Liver (tissue), 8 donors: ENCODE measurements at regions not wholly inside any gene's neighbourhood (a gene's known extent, or its start where the extent isn't known, plus 50 kb on each side); places are given as distances from the start of the nearest gene placed in this dataset.

Experiments
- DNase-seq: peaks from one replicate; pipeline ENCODE4 v3.0.0-alpha.2; 2017; ENCODE audit warnings: low spot score
- H3K27ac ChIP-seq, 2 donors: one replicate each; pipeline ENCODE4 v1.7.0; 2013; ENCODE audit warnings: inconsistent platforms in 2 of 2, low read length in 2 of 2, control low read depth in 1 of 2, low read depth in 1 of 2, mild to moderate bottlenecking in 1 of 2
- H3K27me3 ChIP-seq, 4 donors: one replicate each; pipeline versions ENCODE4 v1.6.1 to v1.7.0; 2013; ENCODE audit warnings: low read length in 3 of 4, inconsistent platforms in 1 of 4, mild to moderate bottlenecking in 1 of 4, moderate library complexity in 1 of 4; ENCODE audit not compliant: control insufficient read depth in 4 of 4, insufficient read depth in 4 of 4
- H3K36me3 ChIP-seq, 4 donors: one replicate each; pipeline versions ENCODE4 v1.6.1 to v1.7.0; 2013; ENCODE audit warnings: low read length in 3 of 4, mild to moderate bottlenecking in 3 of 4, low read depth in 1 of 4, moderate library complexity in 1 of 4; ENCODE audit not compliant: control insufficient read depth in 4 of 4, insufficient read depth in 3 of 4
- H3K4me1 ChIP-seq, 4 donors: one replicate each; pipeline versions ENCODE4 v1.6.1 to v1.7.0; 2013; ENCODE audit warnings: low read length in 3 of 4, mild to moderate bottlenecking in 3 of 4, moderate library complexity in 1 of 4; ENCODE audit not compliant: control insufficient read depth in 4 of 4, insufficient read depth in 4 of 4
- H3K4me3 ChIP-seq, 3 donors: one replicate each; pipeline versions ENCODE4 v1.6.1 to v1.7.0; 2013; ENCODE audit warnings: low read length in 3 of 3, control low read depth in 1 of 3, low read depth in 1 of 3, mild to moderate bottlenecking in 1 of 3
- H3K9ac ChIP-seq, 2 donors: one replicate each; pipeline ENCODE4 v1.7.0; 2013; ENCODE audit warnings: low read length in 2 of 2, mild to moderate bottlenecking in 2 of 2, moderate library complexity in 2 of 2, control low read depth in 1 of 2, low read depth in 1 of 2
- H3K9me3 ChIP-seq, 4 donors: one replicate each; pipeline versions ENCODE4 v1.6.1 to v1.7.0; 2013; ENCODE audit warnings: low read length in 3 of 4; ENCODE audit not compliant: control insufficient read depth in 4 of 4
- EGR1 ChIP-seq, 2 donors: IDR thresholded peaks; 2 replicates each; pipeline ENCODE4 v1.6.1; 2016 to 2018; ENCODE audit warnings: antibody characterized with exemption in 2 of 2, low read depth in 2 of 2
- FOXA1 ChIP-seq: IDR thresholded peaks from 2 replicates; pipeline ENCODE4 v1.6.1; 2016; ENCODE audit warnings: antibody characterized with exemption
- FOXA2 ChIP-seq: IDR thresholded peaks from 2 replicates; pipeline ENCODE4 v1.6.1; 2016; ENCODE audit warnings: antibody characterized with exemption
- GABPA ChIP-seq, 2 donors: IDR thresholded peaks in 1 of 2; conservative IDR thresholded peaks in 1 of 2; 2 replicates each; pipeline ENCODE4 v1.6.1; 2016; ENCODE audit warnings: antibody characterized with exemption in 2 of 2, mild to moderate bottlenecking in 1 of 2, moderate library complexity in 1 of 2
- HNF4A ChIP-seq, 2 donors: conservative IDR thresholded peaks; 2 replicates each; pipeline ENCODE4 v1.6.1; 2016; ENCODE audit warnings: antibody characterized with exemption in 2 of 2, mild to moderate bottlenecking in 2 of 2
- HNF4G ChIP-seq: IDR thresholded peaks from 2 replicates; pipeline ENCODE4 v1.6.1; 2016; ENCODE audit warnings: antibody characterized with exemption
- JUND ChIP-seq, 2 donors: IDR thresholded peaks; 2 replicates each; pipeline ENCODE4 v1.6.1; 2016; ENCODE audit warnings: antibody characterized with exemption in 2 of 2
- NR2F2 ChIP-seq: IDR thresholded peaks from 2 replicates; pipeline ENCODE4 v1.6.1; 2016; ENCODE audit warnings: antibody characterized with exemption
- RAD21 ChIP-seq, 2 donors: IDR thresholded peaks; 2 replicates each; pipeline ENCODE4 v1.6.1; 2016; ENCODE audit warnings: antibody characterized with exemption in 2 of 2, mild to moderate bottlenecking in 2 of 2
- RXRA ChIP-seq, 2 donors: IDR thresholded peaks; 2 replicates each; pipeline ENCODE4 v1.6.1; 2017 to 2018; ENCODE audit warnings: antibody characterized with exemption in 2 of 2, mild to moderate bottlenecking in 1 of 2
- SP1 ChIP-seq: IDR thresholded peaks from 2 replicates; pipeline ENCODE4 v1.6.1; 2018; ENCODE audit warnings: antibody characterized with exemption, mild to moderate bottlenecking
- WGBS: extraction: QIAGEN DNeasy Blood & Tissue Kit; methylation state at CpG from one replicate; pipeline ENCODE4 v1.1.7; 2013; 5-methylcytosine and 5-hydroxymethylcytosine counted together
- TF ChIP-seq, protein P1 (sequence below): IDR thresholded peaks from 2 replicates; pipeline ENCODE4 v1.6.1; 2016; ENCODE audit warnings: antibody characterized with exemption
- TF ChIP-seq, protein P2 (sequence below): fragments of 150-350 bp; IDR thresholded peaks from 2 replicates; pipeline ENCODE4 v1.5.1; 2017; ENCODE audit warnings: improper control_type of control experiment, low read depth, low read length; ENCODE audit not compliant: missing input control
- TF ChIP-seq, protein P3 (sequence below): IDR thresholded peaks from 2 replicates; pipeline ENCODE4 v1.6.1; 2016; ENCODE audit warnings: antibody characterized with exemption
- TF ChIP-seq, protein P4 (sequence below): IDR thresholded peaks from 2 replicates; pipeline ENCODE4 v1.6.1; 2016; ENCODE audit warnings: antibody characterized with exemption
- TF ChIP-seq, protein P5 (sequence below): IDR thresholded peaks from 2 replicates; pipeline ENCODE4 v1.6.1; 2016; ENCODE audit warnings: antibody characterized with exemption, mild to moderate bottlenecking
- donor health status: healthy.
- donor health status: healthy.
- donor health status: healthy.
- donor health status: healthy.
- donor health status: healthy.

DNA sequence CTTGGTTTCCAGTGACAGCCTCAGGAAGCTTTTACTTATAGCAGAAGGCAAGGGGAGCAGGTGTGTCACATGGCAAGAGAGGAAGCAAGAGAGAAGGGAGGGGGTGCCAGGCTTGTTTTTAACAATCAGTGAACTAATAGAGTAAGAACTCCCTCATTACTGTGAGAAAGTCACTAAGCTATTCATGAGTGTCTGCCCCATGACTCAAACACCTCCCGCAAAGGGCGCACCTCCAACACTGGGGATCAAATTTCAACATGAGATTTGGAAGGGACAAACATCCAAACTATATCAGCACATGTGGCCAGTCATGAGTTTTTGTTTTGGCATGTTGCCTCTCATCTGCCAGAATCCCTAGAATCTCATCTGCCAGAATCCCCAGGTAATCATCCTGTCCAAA, 183.5 kb upstream of the C1QTNF7 start:
- Histone ChIP-seq H3K4me3 (no peak overlapping the region), H3K9ac (no peak overlapping the region), H3K36me3 (no peaks in the 10 kb centered on the region), H3K9me3 (no peaks in the 10 kb centered on the region), H3K27ac (no peak overlapping the region), H3K4me1 (no peaks in the 10 kb centered on the region), H3K27me3 (no peaks in the 10 kb centered on the region)
- 95% methylated on average over 2 of the region's 2 CpGs for WGBS
- no peak for DNase-seq
- TF ChIP-seq EGR1 (IDR thresholded peaks at IDR 0.05; ENCODE audit: low read depth in 2 of 2) (no peak), GABPA (IDR thresholded peaks at IDR 0.05 in 1 of 2, conservative IDR thresholded peaks at IDR 0.05 in 1 of 2) (no peak), JUND (IDR thresholded peaks at IDR 0.05) (no peak), FOXA1 (no peak), HNF4A (conservative IDR thresholded peaks at IDR 0.05) (no peak), HNF4G (no peak)
- TF ChIP-seq, protein P1, sequence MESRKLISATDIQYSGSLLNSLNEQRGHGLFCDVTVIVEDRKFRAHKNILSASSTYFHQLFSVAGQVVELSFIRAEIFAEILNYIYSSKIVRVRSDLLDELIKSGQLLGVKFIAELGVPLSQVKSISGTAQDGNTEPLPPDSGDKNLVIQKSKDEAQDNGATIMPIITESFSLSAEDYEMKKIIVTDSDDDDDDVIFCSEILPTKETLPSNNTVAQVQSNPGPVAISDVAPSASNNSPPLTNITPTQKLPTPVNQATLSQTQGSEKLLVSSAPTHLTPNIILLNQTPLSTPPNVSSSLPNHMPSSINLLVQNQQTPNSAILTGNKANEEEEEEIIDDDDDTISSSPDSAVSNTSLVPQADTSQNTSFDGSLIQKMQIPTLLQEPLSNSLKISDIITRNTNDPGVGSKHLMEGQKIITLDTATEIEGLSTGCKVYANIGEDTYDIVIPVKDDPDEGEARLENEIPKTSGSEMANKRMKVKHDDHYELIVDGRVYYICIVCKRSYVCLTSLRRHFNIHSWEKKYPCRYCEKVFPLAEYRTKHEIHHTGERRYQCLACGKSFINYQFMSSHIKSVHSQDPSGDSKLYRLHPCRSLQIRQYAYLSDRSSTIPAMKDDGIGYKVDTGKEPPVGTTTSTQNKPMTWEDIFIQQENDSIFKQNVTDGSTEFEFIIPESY = no peak
- TF ChIP-seq, protein P2, sequence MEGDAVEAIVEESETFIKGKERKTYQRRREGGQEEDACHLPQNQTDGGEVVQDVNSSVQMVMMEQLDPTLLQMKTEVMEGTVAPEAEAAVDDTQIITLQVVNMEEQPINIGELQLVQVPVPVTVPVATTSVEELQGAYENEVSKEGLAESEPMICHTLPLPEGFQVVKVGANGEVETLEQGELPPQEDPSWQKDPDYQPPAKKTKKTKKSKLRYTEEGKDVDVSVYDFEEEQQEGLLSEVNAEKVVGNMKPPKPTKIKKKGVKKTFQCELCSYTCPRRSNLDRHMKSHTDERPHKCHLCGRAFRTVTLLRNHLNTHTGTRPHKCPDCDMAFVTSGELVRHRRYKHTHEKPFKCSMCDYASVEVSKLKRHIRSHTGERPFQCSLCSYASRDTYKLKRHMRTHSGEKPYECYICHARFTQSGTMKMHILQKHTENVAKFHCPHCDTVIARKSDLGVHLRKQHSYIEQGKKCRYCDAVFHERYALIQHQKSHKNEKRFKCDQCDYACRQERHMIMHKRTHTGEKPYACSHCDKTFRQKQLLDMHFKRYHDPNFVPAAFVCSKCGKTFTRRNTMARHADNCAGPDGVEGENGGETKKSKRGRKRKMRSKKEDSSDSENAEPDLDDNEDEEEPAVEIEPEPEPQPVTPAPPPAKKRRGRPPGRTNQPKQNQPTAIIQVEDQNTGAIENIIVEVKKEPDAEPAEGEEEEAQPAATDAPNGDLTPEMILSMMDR = no peak

DNA sequence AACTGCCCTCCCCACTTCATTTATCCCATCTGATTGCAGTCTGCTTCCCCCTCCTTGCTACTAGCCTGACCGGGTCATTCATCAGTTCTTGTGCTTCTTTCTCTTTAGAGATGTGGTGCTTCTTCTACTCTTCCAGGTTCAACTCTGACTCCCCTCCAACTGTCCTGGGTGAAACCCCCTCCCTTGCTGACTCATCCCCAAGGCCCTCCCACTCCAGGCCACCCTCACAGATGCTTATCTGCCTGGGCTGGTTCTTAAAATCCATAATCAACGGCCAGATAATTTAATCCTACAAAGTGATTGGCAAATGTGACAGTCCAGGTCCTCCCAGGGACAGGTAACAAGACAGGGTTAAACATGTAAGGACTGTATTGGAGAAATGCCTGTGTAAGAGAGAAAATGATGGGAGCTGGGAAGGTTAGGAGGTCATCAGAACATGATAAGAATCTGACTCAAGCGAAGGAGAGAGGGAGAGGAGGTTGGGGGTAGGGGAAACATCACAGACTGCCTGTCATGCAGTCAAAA, 182.8 kb upstream of the C1QTNF7 start:
- no peak overlapping the region for H3K27ac ChIP-seq
- no peaks in the 10 kb centered on the region for H3K27me3 ChIP-seq
- no peak overlapping the region for H3K4me3 ChIP-seq
- TF ChIP-seq, protein P1 = no peak
- no peak for TF ChIP-seq HNF4A (conservative IDR thresholded peaks at IDR 0.05)
- TF ChIP-seq, protein P3, sequence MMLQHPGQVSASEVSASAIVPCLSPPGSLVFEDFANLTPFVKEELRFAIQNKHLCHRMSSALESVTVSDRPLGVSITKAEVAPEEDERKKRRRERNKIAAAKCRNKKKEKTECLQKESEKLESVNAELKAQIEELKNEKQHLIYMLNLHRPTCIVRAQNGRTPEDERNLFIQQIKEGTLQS = no peak
- TF ChIP-seq, protein P4, sequence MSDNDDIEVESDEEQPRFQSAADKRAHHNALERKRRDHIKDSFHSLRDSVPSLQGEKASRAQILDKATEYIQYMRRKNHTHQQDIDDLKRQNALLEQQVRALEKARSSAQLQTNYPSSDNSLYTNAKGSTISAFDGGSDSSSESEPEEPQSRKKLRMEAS = no peak
- TF ChIP-seq SP1 = no peak
- TF ChIP-seq FOXA1 = no peak
- no peak for TF ChIP-seq NR2F2
- TF ChIP-seq JUND (IDR thresholded peaks at IDR 0.05) = no peak
- TF ChIP-seq, protein P2 = no peak
- TF ChIP-seq EGR1 (IDR thresholded peaks at IDR 0.05; ENCODE audit: low read depth in 2 of 2) = no peak
- TF ChIP-seq RAD21 (IDR thresholded peaks at IDR 0.05) = no peak
- TF ChIP-seq, protein P5, sequence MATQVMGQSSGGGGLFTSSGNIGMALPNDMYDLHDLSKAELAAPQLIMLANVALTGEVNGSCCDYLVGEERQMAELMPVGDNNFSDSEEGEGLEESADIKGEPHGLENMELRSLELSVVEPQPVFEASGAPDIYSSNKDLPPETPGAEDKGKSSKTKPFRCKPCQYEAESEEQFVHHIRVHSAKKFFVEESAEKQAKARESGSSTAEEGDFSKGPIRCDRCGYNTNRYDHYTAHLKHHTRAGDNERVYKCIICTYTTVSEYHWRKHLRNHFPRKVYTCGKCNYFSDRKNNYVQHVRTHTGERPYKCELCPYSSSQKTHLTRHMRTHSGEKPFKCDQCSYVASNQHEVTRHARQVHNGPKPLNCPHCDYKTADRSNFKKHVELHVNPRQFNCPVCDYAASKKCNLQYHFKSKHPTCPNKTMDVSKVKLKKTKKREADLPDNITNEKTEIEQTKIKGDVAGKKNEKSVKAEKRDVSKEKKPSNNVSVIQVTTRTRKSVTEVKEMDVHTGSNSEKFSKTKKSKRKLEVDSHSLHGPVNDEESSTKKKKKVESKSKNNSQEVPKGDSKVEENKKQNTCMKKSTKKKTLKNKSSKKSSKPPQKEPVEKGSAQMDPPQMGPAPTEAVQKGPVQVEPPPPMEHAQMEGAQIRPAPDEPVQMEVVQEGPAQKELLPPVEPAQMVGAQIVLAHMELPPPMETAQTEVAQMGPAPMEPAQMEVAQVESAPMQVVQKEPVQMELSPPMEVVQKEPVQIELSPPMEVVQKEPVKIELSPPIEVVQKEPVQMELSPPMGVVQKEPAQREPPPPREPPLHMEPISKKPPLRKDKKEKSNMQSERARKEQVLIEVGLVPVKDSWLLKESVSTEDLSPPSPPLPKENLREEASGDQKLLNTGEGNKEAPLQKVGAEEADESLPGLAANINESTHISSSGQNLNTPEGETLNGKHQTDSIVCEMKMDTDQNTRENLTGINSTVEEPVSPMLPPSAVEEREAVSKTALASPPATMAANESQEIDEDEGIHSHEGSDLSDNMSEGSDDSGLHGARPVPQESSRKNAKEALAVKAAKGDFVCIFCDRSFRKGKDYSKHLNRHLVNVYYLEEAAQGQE = no peak
- no peak for TF ChIP-seq GABPA (IDR thresholded peaks at IDR 0.05 in 1 of 2, conservative IDR thresholded peaks at IDR 0.05 in 1 of 2)
- TF ChIP-seq RXRA (IDR thresholded peaks at IDR 0.05) = no peak
- TF ChIP-seq FOXA2 = no peak
- WGBS = 66% methylated on average over 3 of the region's 3 CpGs
- H3K36me3 ChIP-seq = no peaks in the 10 kb centered on the region
- DNase-seq = no peak
- no peak overlapping the region for H3K9ac ChIP-seq
- H3K4me1 ChIP-seq = no peaks in the 10 kb centered on the region
- H3K9me3 ChIP-seq = no peaks in the 10 kb centered on the region
